GM18511 (cell line): ENCODE measurements at regions not wholly inside any gene's neighbourhood (a gene's known extent, or its start where the extent isn't known, plus 50 kb on each side); places are given as distances from the start of the nearest gene placed in this dataset.

Source experiments
- ATAC-seq: cut with Tn5 transposase; IDR thresholded peaks from one replicate; pipeline ENCODE4 v1.9.1; 2021; ENCODE audit warnings: mild to moderate bottlenecking, moderate library complexity; ENCODE audit not compliant: unreplicated experiment

DNA sequence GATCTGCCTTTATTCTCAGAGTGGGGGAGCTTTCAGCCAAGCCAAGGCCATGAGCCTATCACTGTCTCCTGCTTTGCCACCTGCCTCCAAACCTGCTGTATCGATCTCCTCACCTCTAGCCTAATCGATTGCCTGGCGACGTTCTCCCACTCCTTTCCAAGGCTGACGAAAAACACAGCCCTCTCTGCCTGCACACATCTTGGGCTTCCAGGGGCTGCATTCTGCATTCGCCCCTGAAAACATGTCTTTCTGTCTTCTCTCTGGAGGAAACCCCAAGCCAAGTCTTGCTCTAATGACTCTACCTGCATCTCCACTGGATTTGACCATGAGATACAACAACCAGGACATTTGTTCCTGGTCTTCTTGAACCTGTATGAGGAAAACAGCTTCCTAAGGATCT, 540.7 kb downstream of the BCL11B start:
- no peak for ATAC-seq

DNA sequence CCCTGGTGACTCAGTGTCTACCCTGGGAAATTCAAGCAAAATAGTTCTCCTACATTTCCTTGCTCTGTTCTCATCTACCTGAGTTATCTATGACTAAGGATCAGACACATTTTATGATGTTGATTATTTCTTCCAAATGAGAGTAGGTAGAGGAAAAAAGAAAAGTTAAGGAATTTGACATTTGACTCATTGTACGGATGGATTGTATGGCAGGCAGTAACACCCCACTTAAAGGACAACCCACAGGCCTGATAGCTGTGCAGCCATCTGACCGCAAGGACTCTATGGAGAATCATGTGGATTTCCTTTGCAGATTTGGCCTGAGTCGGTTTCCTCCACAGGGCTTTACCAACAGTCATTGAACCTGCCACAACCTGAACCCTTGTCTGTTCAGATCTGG, 540.3 kb downstream of the BCL11B start:
- ATAC-seq = no peak

DNA sequence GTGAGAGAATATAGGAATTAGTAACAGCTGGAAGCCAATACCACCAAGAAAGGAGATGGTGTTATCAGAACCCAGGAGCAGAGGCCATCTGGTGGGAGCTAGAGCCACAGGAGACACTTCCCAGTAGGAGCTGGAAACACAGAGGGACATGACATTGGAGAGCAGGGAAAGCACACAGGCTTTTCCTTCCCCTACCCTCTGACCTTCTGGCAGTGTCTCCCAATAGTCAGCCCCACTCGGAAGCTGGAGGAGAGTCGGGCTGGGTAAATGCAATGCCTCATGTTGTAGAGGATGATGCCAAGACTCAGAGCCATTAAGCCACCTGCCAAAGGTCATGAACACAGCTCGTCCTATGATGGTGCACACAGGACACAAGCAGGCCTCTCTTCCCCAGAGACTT, 538.5 kb downstream of the BCL11B start:
- no peak for ATAC-seq

DNA sequence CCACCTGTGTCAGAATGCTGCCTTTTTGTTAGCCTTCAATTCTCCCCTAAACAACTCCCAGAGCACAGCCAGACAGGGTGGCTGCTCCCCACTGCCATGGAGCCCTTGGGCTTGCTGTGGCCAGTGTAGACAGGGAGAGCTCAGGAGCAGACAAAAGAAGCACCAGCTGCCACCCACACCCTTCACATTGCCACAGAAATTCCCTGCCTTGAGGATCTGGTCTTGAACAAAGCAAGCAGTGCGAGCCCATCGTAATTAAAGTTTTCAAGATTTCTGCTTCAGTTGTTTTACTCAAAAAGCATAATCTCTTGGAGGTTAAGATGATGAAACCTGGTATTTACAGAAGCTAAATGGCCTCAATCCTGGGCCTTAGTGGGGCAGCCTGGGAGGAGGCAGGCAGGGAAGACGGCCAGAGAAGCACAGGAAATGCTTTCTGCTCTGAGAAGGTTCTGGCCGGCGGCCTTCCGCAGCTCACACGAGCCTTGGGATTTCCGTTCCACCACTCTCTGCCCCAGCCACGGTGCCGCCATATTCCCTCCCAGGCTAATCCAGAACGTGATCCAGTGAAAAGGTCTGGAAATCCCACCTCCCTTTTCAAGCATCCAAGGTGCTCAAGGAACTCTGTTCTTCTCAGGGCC, 535.2 kb downstream of the BCL11B start:
- no peak for ATAC-seq

DNA sequence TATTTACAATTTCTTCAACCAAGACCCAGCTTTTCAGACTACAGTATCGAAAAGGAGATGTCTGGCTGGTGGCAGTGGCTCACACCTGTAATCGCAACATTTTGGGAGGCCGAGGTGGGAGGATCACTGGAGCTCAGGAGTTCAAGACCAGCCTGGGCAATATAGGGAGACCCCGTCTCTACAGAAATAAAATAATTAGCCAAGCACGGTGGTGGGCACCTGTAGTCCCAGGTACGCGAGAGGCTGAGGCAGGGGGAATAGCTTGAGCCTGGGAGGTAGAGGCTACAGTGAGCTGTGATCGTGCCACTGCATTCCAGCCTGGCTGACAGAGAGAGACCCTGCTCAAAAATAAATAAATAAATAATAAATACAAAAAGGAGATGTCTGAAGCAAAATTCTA, 530.5 kb downstream of the BCL11B start:
- no peak for ATAC-seq

DNA sequence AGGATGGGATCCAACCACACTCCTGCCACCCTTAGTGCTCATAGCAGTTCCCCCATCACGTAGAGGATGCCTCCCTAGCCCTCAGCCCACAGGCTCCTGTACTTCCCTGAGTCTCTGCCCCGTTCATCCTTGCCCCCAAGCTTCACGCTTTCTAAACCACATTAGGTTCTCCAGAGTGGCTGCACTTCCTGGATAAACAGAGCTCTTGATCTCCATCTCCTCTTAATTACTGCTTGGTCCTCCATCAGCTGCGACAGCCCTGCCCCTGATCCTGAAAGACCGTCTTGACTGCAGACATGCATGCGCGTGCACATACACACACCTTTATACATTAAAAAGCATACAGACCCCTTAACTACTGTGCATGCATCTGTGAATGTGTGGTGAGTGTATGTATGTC, 530.0 kb downstream of the BCL11B start:
- no peak for ATAC-seq

DNA sequence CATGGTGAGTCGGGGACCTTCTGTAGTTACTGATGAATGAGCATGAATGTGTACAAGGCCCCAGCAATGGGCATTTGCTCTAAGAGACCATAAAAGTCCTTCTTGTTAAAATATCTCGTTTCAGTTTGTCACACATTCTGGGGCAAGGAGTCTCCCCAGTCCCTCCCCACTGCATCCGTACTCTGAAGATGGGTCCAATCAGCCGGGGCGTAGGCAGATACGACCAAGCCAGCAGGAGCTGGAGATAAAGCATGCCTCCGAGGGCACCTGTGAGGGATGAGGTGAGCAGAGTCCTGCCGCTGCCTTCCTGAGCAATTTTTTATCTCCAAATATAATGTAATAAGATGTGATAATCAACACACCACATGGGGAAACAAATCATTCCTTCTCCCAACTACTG, 528.5 kb downstream of the BCL11B start:
- ATAC-seq = no peak

DNA sequence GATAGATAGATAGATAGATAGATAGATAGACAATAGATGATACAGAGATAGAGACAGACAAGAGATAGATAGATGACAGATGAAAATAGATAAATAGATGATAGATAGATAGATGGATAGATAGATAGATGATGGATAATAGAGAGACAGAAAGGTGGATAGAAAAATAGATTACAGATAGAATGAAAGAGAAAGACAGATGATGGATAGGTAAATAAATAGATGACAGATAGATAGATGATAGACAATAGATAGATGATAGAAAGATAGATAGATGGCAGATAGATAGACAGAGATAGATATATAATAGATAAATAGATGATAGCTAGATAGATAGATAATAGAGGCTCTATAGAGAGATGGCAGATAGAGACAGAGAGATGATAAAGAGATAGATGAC, 523.0 kb downstream of the BCL11B start:
- ATAC-seq = no peak

DNA sequence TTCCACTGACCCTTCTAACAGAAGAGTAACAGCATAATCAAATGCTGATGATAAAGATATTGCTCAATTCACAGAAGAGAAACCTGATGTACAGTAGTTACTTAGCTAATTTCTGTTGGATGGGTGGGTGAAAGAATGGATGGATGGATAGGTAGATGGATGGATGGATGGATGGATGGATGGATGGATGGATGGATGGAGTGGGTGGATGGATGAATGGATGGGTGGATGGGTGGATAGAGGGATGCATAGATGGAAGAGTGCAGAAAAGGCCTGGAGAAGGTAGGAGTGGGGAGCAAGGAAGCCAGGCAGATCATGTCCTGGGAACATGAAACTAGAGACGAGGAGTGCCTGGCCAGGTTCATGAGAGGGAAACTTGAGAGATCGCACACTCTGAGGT, 520.9 kb downstream of the BCL11B start:
- ATAC-seq = no peak

DNA sequence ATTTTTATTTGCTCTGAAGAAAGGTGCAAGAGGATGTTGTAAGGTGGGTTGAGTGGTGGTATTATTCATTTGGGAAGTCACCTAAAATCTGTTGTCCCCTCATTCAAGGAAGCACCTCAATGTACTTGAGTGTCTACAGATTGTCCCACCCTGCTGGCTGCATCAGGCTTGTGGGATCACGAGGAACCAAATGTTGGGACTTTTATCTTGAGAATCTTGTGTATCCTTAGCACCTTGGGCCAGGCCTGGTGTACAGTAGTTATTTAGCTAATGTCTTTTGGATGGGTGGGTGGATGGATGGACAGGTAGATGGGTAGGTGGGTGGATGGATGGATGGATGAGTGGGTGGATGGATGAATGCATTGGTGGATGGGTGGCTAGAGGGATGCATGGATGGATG, 519.3 kb downstream of the BCL11B start:
- no peak for ATAC-seq

DNA sequence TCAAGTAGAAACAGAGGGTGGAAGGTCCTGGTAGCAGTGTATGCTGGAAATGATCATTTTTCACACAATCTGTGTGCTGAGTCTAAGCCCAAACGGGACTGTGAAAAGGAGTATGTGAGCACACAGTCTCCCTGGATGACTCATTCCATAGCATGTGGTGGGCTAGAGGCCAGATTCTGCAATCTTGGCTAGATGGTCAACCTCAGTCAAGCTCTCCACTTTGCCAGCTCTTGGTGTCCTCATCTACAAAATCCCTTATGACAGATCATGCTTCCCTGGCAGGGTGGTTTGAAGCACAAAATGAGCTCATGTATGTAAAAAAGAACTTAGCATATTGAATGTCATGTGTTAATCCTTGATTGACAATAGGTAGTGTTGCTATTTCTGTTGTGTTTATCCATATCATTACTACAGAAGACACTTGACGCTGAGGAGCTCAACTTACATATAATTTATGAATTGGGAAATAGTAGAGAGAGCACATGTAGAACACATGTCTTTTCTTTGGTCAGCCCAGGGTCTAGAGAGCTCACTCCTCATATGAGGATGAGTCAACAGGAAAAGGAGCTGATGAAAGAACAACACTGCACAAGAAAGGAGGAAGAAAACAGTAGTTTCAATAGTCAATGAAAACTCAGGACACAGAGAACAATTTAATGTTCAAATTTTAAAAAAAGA, 517.5 kb downstream of the BCL11B start:
- no peak for ATAC-seq

DNA sequence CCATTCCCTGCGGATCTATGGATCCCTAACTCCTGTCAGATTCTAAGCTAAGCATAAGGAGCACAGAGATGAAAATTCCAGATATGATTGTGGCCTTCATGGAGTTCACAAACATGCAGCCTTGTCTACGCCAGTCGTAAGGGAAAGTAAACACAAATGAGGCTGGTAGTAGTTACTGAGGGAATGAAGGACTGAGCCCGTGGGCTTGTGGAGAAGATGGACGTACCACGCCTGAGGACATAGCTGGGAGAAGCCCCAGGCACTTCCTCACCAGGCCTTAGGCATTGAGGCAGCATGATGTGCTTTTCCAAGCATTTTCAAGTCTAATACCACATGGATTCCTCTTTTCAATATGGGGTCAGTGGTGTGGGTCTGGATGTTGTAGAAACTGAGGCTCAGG, 515.2 kb downstream of the BCL11B start:
- ATAC-seq = no peak

DNA sequence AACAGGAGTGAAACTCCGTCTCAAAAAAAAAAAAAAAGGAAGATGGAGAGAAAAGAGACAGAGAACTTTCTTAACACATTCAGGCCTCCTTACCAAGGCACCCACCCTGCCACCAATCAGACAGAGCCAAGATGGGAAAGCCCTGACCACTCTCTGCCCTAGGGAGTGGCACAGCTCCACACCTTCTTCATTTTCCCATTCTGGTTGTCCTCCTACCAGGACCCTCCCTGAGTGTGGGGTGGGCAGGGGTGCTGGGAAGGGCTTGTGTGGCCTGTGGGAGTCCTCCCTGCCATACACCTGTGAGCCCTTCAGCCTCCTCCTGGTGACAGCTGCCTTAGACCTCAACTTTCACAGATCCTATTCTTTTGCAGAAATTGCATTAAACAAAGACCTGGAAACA, 513.6 kb downstream of the BCL11B start:
- ATAC-seq = no peak

DNA sequence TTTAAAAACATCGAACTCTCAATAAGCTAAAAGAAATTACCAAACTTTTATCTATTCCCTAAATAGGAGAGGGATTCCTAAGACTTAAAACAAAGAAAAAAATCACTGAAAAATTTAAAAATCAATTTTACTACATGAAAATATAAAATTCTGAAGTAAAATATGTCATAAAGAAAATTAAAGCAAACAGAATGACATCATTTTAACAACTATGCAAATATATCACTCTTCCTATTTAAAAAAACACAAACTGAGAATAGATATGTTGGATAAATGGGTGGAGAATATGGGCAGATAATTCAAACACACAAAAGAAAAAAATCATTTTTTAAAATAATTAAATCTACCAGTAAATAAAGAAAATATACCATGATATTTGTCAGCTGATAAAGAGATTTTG, 510.0 kb downstream of the BCL11B start:
- ATAC-seq = no peak

DNA sequence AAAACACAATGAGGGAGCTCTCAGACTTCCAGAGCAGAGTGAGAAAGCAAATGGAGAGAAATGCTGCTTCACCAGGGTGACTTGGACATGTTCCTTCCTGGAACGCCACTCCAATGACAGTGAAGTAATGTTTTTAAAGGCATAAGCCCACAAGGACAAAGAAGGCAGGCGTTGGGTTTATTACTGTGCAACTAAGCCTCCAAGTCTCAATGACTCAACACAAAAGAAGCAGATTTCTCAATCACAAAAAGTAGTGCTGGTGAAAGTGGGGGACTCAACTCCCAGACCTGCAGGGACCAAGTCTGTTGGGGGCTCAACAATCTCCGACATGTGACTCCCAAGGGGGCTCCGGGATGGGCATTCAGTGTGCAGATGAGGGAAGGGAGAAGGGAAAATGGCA, 505.2 kb downstream of the BCL11B start:
- no peak for ATAC-seq

DNA sequence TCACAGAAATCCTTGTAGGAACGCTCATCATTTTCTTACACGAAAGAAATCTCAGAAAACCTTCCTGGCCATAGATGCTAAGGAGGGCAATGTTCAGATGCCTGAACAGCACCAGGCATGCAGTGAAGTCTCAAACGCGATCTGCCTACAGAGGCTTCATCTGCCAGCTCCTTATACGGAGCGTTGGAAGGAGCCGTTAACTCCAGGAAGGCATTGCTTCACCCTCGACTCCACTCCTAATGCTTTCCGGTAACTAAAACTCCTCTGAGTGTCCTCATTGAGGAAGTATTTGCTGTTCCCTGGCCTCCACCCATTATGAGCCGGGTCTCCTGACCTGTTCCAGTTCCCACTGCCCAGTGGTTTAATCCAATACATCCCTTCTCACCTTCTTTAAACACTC, 502.7 kb downstream of the BCL11B start:
- ATAC-seq = no peak

DNA sequence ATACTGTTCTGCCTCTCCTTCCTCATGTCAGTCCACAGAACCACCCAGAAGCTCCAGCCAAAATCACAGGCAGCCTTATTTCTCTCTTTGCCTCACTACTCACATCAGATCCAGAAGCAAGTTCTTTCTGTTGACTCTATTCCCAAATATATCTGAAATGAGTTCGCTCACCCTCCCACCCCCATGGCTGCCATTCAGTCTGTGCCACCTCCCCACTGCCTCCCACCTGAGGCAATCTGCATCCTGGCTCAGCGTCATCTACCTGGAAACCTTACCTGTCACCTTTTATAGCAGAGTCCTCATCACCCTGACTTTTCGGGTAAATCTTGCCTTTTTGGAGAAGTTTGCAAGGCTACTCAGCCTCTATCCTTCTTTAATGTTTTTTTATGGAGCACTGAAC, 501.8 kb downstream of the BCL11B start:
- no peak for ATAC-seq

DNA sequence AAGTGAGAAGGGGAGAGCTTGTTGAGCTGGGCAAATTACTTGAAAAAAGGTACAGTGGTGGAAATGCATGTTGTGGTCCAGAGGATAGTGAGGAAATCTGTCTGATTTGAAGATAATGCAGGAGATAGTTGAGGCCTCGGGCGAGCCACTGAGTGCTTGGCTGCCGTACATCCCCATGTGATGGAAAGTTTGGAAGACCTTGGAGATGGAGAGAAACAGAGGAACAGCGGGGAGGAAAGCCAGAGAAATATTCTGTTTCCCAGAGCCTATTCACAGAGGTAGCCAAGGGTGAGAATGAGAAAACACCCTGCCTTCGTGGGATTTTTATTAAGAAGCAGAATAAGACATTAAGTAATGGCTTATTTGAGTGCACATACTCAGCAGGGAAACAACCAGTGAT, 498.2 kb downstream of the BCL11B start:
- no peak for ATAC-seq

DNA sequence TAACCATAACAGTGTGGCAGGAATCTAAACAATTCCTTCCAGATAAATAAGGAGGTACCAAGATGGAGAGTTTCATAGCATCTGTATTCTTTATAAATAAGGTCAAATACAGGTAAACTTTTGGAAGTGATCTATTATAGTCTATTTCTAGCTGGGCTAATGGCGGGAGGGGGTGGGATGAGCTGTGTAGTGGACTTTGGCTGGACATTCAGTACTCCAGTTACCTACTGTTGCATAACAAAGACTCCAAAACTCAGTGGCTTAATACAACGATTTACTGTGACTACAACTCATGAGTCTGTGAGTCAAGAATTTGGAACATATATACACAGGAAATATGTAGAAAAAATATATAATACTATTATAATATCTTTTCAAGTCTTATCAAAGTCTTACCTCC, 496.1 kb downstream of the BCL11B start:
- ATAC-seq = no peak

DNA sequence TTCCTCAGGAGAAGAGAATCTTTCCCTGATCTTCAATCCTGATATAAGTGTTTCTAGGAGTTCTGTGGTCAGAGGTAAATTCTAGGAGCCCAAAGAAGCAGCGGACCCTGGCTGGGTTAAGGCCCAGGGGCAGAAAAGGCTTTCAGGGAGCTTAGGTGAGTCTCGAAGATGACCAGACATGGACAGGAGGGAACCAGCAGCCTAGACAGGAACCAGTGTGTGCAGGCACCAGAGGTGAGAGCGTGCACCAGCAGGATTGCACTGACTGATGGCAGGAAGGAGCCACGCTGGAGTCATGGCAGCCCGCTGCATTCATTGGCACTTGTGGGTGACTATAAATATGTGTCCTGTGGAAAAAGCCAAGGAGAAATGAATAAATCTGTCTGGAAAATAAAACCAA, 489.9 kb downstream of the BCL11B start:
- no peak for ATAC-seq

DNA sequence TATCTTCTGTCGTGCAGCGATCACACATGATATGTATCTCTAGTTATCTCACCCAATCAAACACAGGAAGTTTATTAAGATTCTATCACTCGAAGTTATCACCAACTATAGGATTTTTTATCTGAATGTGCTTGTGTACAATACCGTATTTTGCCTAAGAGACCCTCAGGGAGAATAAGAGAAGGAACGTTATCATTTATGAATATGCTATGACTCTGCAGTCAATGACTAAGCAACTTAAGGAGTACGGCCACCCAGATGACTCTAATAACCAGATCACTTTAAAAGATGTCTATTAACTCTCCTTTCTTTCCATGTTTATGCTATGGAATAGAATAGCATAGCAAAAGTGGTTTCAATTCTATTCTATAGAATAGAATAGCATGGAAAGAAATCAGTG, 486.4 kb downstream of the BCL11B start:
- ATAC-seq = no peak

DNA sequence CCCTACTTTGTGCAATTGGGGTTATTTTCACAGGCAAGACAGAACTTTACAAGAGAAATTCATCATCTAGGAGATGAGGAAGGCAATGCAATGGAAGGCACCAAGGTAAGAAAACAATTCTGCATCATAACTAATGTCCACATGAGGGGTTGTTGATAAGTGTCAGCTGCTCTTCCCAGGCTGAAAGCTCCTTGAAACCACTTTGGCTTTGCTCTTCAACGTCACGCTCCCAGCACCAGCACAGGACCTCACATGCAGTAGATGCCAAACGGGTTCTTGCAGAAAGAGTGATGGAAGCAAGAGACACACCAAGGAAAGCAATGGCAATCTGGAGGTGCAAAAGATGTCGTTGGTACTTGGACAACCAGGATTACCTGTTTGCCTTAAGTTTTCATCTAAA, 485.5 kb downstream of the BCL11B start:
- ATAC-seq = no peak

DNA sequence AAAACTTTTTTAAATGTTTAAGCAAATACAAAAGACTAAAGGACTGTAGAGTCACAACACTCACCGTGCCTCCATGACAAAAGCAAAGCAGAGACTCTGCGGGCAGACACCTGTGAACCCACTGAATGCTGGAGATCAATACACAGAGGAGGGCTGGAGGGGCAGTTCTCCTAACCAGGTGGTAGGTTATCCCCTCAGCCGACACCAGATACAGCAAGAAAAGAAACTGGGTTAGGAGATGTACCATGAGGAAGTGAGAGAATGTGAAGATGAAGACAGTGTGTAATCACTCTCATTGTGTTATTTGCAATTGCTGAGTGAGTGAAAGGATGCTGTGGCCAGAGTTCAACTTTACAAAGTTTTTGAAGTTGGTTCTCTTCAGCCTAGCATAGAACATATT, 480.3 kb downstream of the BCL11B start:
- no peak for ATAC-seq
